H1 (cell line): ENCODE measurements at regions not wholly inside any gene's neighbourhood (a gene's known extent, or its start where the extent isn't known, plus 50 kb on each side); places are given as distances from the start of the nearest gene placed in this dataset.

Experiments
- BACH1 ChIP-seq: IDR thresholded peaks from 2 replicates; pipeline ENCODE4 v1.6.1; 2012; ENCODE audit warnings: low read length, improper control_type of control experiment
- BRCA1 ChIP-seq: IDR thresholded peaks from 2 replicates; pipeline ENCODE4 v1.6.1; 2012; ENCODE audit warnings: low read depth, low read length, improper control_type of control experiment
- KDM1A ChIP-seq: fragments of 200-600, 300-600 bp; sonication (generic); IDR thresholded peaks from 2 replicates; pipeline ENCODE4 v1.7.1; 2016; ENCODE audit warnings: mild to moderate bottlenecking, low read length, borderline replicate concordance
- MAX ChIP-seq: IDR thresholded peaks from 2 replicates; pipeline ENCODE4 v1.6.1; 2012; ENCODE audit warnings: inconsistent platforms
- POU5F1 ChIP-seq: IDR thresholded peaks from 2 replicates; pipeline ENCODE4 v1.6.1; 2011; ENCODE audit warnings: low read depth, mild to moderate bottlenecking, low read length, moderate library complexity
- RXRA ChIP-seq: IDR thresholded peaks from 2 replicates; pipeline ENCODE4 v1.6.1; 2011; ENCODE audit warnings: low read depth, mild to moderate bottlenecking, low read length, moderate library complexity; ENCODE audit not compliant: insufficient read depth
- TCF12 ChIP-seq: IDR thresholded peaks from 2 replicates; pipeline ENCODE4 v1.6.1; 2011; ENCODE audit warnings: low read depth, mild to moderate bottlenecking, low read length

GRCh38 chr7:9709216-9709615, 1264.5 kb upstream of the PHF14 start (continued):
- TF ChIP-seq BRCA1 (no peak), TCF12 (no peak), BACH1 (no peak), RXRA (no peak), MAX (no peak), POU5F1 (no peak), KDM1A (no peak)
